Gastroesophageal sphincter (tissue), 4 donors: ENCODE measurements at regions not wholly inside any gene's neighbourhood (a gene's known extent, or its start where the extent isn't known, plus 50 kb on each side); places are given as distances from the start of the nearest gene placed in this dataset.

ENCODE experiments used
- ATAC-seq: fragments of 150-250 bp; one replicate; pipeline ENCODE4 v1.9.1; 2016; ENCODE audit warnings: mild to moderate bottlenecking, moderate library complexity
- H3K27ac ChIP-seq, 4 donors: fragments of 200-600 bp; sonication (generic) in 3 of 4; 1 replicate in 3 of 4; 2 replicates in 1 of 4; pipeline ENCODE4 v1.5.1; 2016 to 2019
- H3K27me3 ChIP-seq: fragments of 200-600 bp; sonication (generic); one replicate; pipeline ENCODE4 v1.5.1; 2019
- H3K36me3 ChIP-seq, 2 donors: fragments of 200-600 bp; sonication (generic); one replicate each; pipeline ENCODE4 v1.5.1; 2019; ENCODE audit warnings: control low read depth in 1 of 2
- H3K4me1 ChIP-seq, 3 donors: fragments of 200-600 bp; sonication (generic); 1 replicate in 2 of 3; 2 replicates in 1 of 3; pipeline ENCODE4 v1.5.1; 2016 to 2019; ENCODE audit warnings: control low read depth in 2 of 3
- H3K4me3 ChIP-seq, 2 donors: fragments of 200-600 bp; sonication (generic); one replicate each; pipeline ENCODE4 v1.5.1; 2019; ENCODE audit warnings: mild to moderate bottlenecking in 1 of 2, moderate library complexity in 1 of 2
- H3K9me3 ChIP-seq, 3 donors: fragments of 200-600 bp; sonication (generic); one replicate each; pipeline ENCODE4 v1.5.1; 2017 to 2019; ENCODE audit warnings: control low read depth in 2 of 3
- EP300 ChIP-seq: sonication (generic); formaldehyde crosslinking; IDR thresholded peaks from one replicate; pipeline ENCODE4 v1.6.1; 2017; ENCODE audit warnings: antibody characterized with exemption, mild to moderate bottlenecking
- POLR2A ChIP-seq, 2 donors: fragments of 450-650 bp; IDR thresholded peaks; one replicate each; pipeline ENCODE4 v1.6.1; 2017; ENCODE audit warnings: antibody characterized with exemption in 2 of 2, mild to moderate bottlenecking in 2 of 2, moderate library complexity in 1 of 2
- POLR2AphosphoS5 ChIP-seq: sonication (generic); formaldehyde crosslinking; IDR thresholded peaks from one replicate; pipeline ENCODE4 v1.6.1; 2017; ENCODE audit warnings: antibody characterized with exemption
- WGBS, 2 donors: methylation state at CpG; one replicate each; pipeline ENCODE4 v1.1.5; 2018; ENCODE audit warnings: low coverage in 1 of 2; 5-methylcytosine and 5-hydroxymethylcytosine counted together
- TF ChIP-seq, protein P1 (sequence below), 4 experiments: fragments of 200-600 bp in 2 of 4; fragments of 450-650 bp in 2 of 4; sonication (generic) in 1 of 4; IDR thresholded peaks; one replicate each; pipeline ENCODE4 v1.5.1; 2017 to 2019; ENCODE audit warnings: antibody characterized with exemption in 4 of 4, mild to moderate bottlenecking in 2 of 4, moderate library complexity in 2 of 4

GRCh38 chr10:8712656-8713055, 658.2 kb downstream of the GATA3 start:
- no peak for ATAC-seq
- WGBS, 2 donors = 46 to 50% methylated on average over 4 of the region's 4 CpGs

GRCh38 chr10:8719971-8720370, 665.5 kb downstream of the GATA3 start:
- no peak overlapping the region for H3K4me3 ChIP-seq
- TF ChIP-seq POLR2AphosphoS5 = no peak
- no peaks in the 10 kb centered on the region for H3K4me1 ChIP-seq
- ATAC-seq = no peak
- no peak overlapping the region for H3K27ac ChIP-seq
- no peaks in the 10 kb centered on the region for H3K36me3 ChIP-seq
- WGBS, 2 donors = 75 to 100% methylated on average over 1 to 3 of the region's 4 CpGs
- H3K9me3 ChIP-seq = peaks cover 0 to 20% (median 0%) of the 10 kb centered on the region in 3 donors
- no peaks in the 10 kb centered on the region for H3K27me3 ChIP-seq

More at GRCh38 chr10:8712656-8713055, 658.2 kb downstream of the GATA3 start:
- no peaks in the 10 kb centered on the region for H3K4me1 ChIP-seq
- no peaks in the 10 kb centered on the region for H3K36me3 ChIP-seq
- no peaks in the 10 kb centered on the region for H3K9me3 ChIP-seq
- peaks cover 9% of the 10 kb centered on the region for H3K27me3 ChIP-seq
- H3K27ac ChIP-seq = no peak overlapping the region
- no peak for TF ChIP-seq POLR2A (IDR thresholded peaks at IDR 0.05)
- no peak for TF ChIP-seq EP300
- TF ChIP-seq, protein P1, sequence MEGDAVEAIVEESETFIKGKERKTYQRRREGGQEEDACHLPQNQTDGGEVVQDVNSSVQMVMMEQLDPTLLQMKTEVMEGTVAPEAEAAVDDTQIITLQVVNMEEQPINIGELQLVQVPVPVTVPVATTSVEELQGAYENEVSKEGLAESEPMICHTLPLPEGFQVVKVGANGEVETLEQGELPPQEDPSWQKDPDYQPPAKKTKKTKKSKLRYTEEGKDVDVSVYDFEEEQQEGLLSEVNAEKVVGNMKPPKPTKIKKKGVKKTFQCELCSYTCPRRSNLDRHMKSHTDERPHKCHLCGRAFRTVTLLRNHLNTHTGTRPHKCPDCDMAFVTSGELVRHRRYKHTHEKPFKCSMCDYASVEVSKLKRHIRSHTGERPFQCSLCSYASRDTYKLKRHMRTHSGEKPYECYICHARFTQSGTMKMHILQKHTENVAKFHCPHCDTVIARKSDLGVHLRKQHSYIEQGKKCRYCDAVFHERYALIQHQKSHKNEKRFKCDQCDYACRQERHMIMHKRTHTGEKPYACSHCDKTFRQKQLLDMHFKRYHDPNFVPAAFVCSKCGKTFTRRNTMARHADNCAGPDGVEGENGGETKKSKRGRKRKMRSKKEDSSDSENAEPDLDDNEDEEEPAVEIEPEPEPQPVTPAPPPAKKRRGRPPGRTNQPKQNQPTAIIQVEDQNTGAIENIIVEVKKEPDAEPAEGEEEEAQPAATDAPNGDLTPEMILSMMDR (IDR thresholded peaks at IDR 0.05) = no peak
- TF ChIP-seq POLR2AphosphoS5 = no peak
- no peak overlapping the region for H3K4me3 ChIP-seq

GRCh38 chr10:8721650-8722049, 667.2 kb downstream of the GATA3 start:
- Histone ChIP-seq H3K36me3 (no peaks in the 10 kb centered on the region), H3K4me3 (no peak overlapping the region), H3K4me1 (no peaks in the 10 kb centered on the region), H3K27ac (no peak overlapping the region), H3K9me3 (peaks cover 0 to 20% (median 0%) of the 10 kb centered on the region in 3 donors), H3K27me3 (no peaks in the 10 kb centered on the region)
- WGBS, 2 donors = 40 to 60% methylated on average over 1 to 3 of the region's 3 CpGs
- no peak for ATAC-seq
- TF ChIP-seq EP300 (no peak), POLR2AphosphoS5 (no peak), POLR2A (IDR thresholded peaks at IDR 0.05) (no peak)
- TF ChIP-seq, protein P1 (IDR thresholded peaks at IDR 0.05) = no peak

GRCh38 chr10:8722835-8723234, 668.3 kb downstream of the GATA3 start:
- WGBS, 2 donors = 82 to 100% methylated on average over 2 to 3 of the region's 4 CpGs
- no peaks in the 10 kb centered on the region for H3K27me3 ChIP-seq
- no peaks in the 10 kb centered on the region for H3K4me1 ChIP-seq
- H3K4me3 ChIP-seq = no peak overlapping the region
- TF ChIP-seq POLR2AphosphoS5 (no peak), EP300 (no peak), POLR2A (IDR thresholded peaks at IDR 0.05) (no peak)
- TF ChIP-seq, protein P1 (IDR thresholded peaks at IDR 0.05) = no peak
- no peak overlapping the region for H3K27ac ChIP-seq
- peaks cover 0 to 20% (median 0%) of the 10 kb centered on the region in 3 donors for H3K9me3 ChIP-seq
- no peak for ATAC-seq
- H3K36me3 ChIP-seq = no peaks in the 10 kb centered on the region

GRCh38 chr10:8725343-8725742, 670.9 kb downstream of the GATA3 start:
- Histone ChIP-seq H3K36me3 (no peaks in the 10 kb centered on the region), H3K9me3 (no peaks in the 10 kb centered on the region), H3K4me3 (no peak overlapping the region), H3K27me3 (no peaks in the 10 kb centered on the region), H3K4me1 (no peaks in the 10 kb centered on the region), H3K27ac (no peak overlapping the region)
- TF ChIP-seq, protein P1 (IDR thresholded peaks at IDR 0.05) = no peak
- no peak for TF ChIP-seq EP300
- TF ChIP-seq POLR2A (IDR thresholded peaks at IDR 0.05) = no peak
- no peak for TF ChIP-seq POLR2AphosphoS5
- ATAC-seq = no peak
- 86 to 97% methylated on average over 6 to 8 of the region's 8 CpGs for WGBS, 2 donors
